Esophagus muscularis mucosa (tissue), 3 donors: ENCODE measurements at regions not wholly inside any gene's neighbourhood (a gene's known extent, or its start where the extent isn't known, plus 50 kb on each side); places are given as distances from the start of the nearest gene placed in this dataset.

Experiments used
- CTCF ChIP-seq, 3 experiments: fragments of 200-600 bp in 2 of 3; fragments of 450-650 bp in 1 of 3; sonication (generic) in 2 of 3; IDR thresholded peaks; one replicate each; pipeline ENCODE4 v1.5.1; 2017 to 2019; ENCODE audit warnings: antibody characterized with exemption in 3 of 3, mild to moderate bottlenecking in 2 of 3, moderate library complexity in 1 of 3
- POLR2A ChIP-seq: fragments of 450-650 bp; IDR thresholded peaks from one replicate; pipeline ENCODE4 v1.6.1; 2017; ENCODE audit warnings: antibody characterized with exemption, moderate library complexity, mild to moderate bottlenecking, low read depth

GRCh38 chr2:47720559-47720958 lies 62.4 kb upstream of the MSH6 start:
- no peak for TF ChIP-seq CTCF (IDR thresholded peaks at IDR 0.05)
- TF ChIP-seq POLR2A: no peak
